ENCODE measurements at regions not wholly inside any gene's neighbourhood (a gene's known extent, or its start where the extent isn't known, plus 50 kb on each side); places are given as distances from the start of the nearest gene placed in this dataset.
A peak's percentile ranks its signal among the peaks of the same experiment; 100 is the strongest.

DNA sequence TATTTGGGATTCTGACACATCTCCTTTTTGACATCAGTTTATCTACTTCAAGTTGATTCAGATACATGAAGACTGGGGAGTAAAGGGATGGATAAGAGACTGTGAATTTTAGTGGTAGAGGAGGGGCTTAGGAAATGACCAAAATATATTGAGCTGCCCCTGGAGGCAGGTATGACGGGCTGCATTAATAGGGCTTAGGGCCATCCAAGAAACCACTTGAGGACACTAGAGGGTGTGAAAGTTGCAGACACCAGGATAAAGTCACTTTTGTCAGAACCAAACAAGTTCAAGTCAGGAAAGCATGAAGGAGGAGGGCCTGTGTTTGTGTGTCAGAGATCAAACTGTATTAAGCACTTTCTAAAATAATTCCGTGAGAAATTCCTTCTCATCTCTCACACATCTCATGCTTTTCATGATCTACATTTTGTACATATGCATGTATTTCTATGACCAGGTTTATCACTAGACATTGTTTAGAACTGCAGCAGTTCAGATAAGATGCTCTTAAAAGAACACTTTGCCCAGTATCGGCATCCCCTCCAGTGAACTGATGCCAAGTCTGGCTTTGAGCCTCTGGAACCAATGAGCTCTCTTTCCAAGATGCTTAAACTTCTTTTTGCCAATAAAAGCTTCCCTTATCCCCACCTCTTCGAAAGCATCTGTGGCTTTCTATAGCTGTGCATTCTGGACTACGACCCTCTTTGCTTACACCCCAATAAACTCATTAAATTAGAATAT lies 136.9 kb downstream of the SLC38A1 start:
- peak; percentile 16 for DNase-seq (ENCODE audit: low spot score)

DNA sequence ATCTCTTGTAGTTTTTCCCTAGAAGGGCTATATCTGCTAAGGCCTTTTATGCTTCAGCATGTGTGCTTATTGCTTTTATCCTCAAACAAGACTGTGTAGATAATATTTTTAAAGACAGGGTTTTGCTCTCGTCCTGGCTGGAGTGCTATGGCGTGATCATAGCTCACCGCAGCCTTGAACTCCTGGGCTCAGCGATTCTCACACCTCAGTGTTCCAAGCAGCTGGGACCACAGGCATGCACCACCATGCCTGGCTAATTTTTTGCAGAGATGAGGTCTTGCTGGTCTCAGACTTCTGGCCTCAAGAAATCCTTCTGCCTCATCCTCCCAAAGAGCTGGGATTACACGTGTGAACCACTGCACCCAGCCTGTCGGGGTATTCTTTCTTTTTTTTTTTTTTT lies 137.3 kb upstream of the SCAF11 start:
- no peak for DNase-seq (ENCODE audit: low spot score)

GRCh38 chr12:46126050-46126727 lies 135.8 kb upstream of the SCAF11 start:
- no peak for DNase-seq (ENCODE audit: low spot score)

GRCh38 chr12:46124848-46125619 lies 134.7 kb upstream of the SCAF11 start:
- DNase-seq (ENCODE audit: low spot score), result peak; percentile 81

DNA sequence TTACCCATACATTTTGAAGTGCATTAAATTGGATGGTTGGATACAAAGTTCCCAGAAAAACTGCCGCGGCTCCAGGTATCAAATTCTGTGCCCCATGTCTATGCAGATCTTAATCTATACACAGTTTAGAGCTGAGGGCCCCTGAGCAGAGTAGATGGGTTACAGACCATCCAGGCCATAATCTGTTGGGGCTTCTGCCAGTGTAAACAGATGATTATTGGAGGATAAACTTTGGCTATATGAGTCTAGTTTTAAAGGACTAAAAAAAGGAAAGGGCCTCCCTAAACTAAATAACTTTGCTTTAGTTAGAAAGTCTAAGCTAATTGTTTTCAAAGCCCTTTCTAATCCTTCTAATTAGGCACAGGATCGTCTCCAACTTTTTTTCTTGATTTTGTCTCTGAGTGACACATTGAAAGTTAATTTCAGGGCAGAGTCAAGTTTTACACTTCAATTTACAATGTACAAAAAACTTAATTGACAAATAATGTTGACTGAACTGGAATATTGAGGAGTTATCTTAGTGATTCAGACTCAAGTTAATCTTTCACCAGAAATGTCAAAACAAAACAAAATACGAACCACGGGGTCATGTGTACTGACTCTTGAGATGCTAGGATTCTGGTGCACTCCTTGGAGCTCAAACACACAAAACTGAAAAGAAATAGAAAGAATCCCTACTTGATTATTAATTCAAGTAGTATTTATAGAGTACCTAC lies 133.9 kb upstream of the SCAF11 start:
- no peak for DNase-seq (ENCODE audit: low spot score)

GRCh38 chr12:46112364-46112763 lies 122.0 kb upstream of the SCAF11 start:
- no peak for DNase-seq (ENCODE audit: low spot score)

- DNase-seq (ENCODE audit: low spot score), result no peak
Observed at GRCh38 chr12:46111715-46112114, 121.3 kb upstream of the SCAF11 start.

GRCh38 chr12:46110928-46111699 lies 120.7 kb upstream of the SCAF11 start:
- no peak for DNase-seq (ENCODE audit: low spot score)

DNA sequence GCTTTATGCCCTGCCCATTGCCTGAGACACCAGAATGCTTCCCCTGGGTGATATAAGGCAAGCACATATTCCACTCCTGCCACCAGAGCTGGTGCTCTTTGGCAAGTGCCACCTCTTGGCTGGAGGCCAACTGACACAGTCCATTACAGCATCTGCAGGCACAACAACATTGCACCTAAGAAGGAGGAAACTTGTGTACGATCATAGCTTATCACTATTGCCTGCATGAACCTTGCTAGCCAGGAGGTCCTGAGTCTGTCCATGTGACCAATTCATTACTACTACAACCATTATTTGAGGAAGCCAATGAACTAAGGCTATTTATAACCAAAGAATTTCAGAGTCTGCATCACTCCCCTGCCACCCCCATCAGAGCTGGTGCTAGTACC lies 119.8 kb upstream of the SCAF11 start:
- DNase-seq (ENCODE audit: low spot score), result no peak

DNA sequence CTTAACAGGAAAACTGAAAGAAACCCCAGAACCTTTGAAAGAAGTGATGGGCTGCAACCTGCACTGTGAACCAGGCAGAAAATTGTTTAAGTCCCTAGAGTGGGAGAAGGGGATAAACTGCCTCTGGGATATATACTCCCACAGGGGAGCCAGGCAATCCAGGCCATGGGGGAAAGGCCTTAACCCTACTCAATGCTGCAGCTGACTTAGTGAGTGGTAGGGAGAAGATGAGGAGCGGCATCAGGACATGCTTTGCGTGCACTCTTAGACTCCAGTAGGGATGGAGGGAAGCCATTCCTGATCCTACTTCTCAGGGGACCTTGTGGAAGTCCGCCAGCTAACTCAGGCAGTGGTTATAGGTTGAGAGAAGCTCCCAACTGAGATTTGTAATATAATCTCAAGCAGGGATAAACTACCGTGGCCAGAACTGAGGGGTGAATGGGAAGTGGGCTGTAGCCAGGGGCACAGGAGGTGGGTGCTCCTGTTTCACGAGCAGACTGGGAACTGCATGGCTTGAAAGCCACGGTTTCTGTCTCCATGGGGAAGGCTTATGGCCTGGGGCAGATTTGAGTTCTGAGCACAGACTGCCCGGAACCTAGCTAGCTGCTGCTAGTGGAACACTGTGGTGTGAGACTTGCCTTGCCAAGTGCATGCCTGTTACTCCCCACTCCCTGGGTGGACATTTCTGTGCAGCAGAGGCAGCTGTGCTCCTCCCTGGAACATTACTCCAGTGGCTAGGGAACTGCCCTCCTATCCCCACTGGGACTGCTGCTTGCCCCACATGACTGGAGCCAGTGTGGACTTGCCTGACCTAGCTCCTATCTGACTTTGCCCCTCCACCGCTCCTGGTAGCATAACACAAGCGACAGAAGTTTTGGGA lies 119.2 kb upstream of the SCAF11 start:
- no peak for DNase-seq (ENCODE audit: low spot score)

DNA sequence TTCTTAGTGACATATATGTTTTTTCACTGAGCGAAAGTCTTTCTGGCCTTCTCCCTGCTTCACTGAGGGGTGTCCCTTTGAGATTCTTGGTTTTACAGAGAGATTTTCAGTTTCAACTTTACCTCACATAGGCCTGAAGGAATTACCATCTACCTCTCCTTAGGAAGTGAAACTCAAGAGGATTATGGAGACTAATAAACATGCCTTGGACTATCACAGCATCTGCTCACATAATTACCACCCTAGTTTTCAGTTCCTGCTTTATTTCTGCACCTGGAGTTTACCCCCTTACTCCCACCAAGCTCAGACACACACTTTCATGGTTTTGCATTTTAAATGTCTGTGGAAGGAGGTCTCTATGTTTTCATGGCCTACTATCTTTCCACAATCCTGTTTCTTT lies 118.3 kb upstream of the SCAF11 start:
- no peak for DNase-seq (ENCODE audit: low spot score)

- DNase-seq (ENCODE audit: low spot score), result no peak
Observed at GRCh38 chr12:46107591-46107990, 117.2 kb upstream of the SCAF11 start.

DNA sequence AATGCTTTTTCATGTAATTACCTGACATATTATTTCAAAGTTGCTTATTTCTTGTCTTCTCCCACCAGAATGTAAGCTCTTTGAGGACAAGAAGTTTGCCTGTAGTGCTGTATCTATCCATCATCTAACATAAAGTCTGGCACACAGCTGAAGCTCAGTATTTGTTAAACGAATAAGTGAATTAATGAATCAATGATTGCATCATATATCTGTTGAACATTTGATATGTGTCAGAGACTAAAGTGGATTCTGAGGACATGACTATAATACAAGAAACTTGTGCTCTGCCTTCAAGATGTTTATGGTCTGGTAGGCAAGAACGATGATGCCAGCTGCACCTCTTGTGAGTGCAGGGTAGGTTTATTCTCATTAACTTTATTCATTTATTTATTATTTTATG lies 115.4 kb upstream of the SCAF11 start:
- DNase-seq (ENCODE audit: low spot score), result no peak

- DNase-seq (ENCODE audit: low spot score), result peak; percentile 23
Observed at GRCh38 chr12:46103559-46104383, 113.4 kb upstream of the SCAF11 start.

- no peak for DNase-seq (ENCODE audit: low spot score)
Observed at GRCh38 chr12:46101485-46101869, 111.1 kb upstream of the SCAF11 start.

GRCh38 chr12:46100551-46101484 lies 110.4 kb upstream of the SCAF11 start:
- DNase-seq (ENCODE audit: low spot score), result no peak

DNA sequence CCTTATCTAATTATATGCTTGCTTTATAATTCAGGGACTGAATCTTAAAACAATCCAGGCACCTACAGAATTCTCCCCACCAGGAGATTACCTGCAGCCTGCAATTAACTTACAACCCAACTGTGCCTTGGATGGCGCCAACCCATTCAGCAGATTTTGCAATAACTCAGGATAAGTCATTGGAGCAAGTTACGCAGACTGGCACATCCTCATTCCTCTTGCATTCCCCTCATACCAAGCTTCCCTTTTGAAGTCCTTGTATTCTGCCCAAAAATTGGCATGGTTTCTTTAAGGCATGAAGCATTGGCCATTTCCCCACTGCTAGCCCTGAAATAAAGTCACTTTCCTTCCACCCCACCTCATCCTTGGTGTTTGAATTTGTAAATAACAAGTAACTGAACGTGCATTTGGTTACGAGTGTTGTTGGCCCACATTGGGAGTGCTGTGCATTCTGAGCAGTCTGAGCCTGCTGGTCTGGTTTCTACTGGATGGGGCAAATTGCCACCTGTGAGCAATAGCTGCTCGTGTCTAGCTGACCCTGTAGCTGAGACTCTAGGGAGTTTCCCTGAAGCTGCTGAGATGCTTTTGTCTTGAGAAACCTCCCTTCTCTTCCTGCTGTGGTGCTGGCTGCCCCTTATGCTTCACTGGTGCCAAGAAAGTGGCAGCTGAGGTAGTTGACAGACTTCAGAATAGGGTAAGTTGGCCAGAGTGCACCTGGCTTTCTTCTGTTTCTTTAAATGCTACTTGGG lies 99.2 kb upstream of the SCAF11 start:
- no peak for DNase-seq (ENCODE audit: low spot score)

GRCh38 chr12:46087916-46088439 lies 97.6 kb upstream of the SCAF11 start:
- DNase-seq (ENCODE audit: low spot score), result no peak
